B cell (primary cell): ENCODE measurements at regions not wholly inside any gene's neighbourhood (a gene's known extent, or its start where the extent isn't known, plus 50 kb on each side); places are given as distances from the start of the nearest gene placed in this dataset.

Experiments used
- ATAC-seq: fragments of 200-7000 bp; cut with Tn5 transposase; one replicate; pipeline ENCODE4 v1.10.0; 2021; ENCODE audit warnings: low read depth, mild to moderate bottlenecking, moderate number of reproducible peaks, moderate library complexity
- CTCF ChIA-PET: fragments of 350-600 bp; sonication (Branson Sonifier 250); formaldehyde crosslinking; loops from one replicate; lab custom pipeline; 2021; ENCODE audit warnings: antibody characterized with exemption, inconsistent platforms; lab: Charles Lee
- POLR2A ChIA-PET: fragments of 350-600 bp; sonication (Branson Sonifier 250); formaldehyde crosslinking; loops from one replicate; lab custom pipeline; 2021; ENCODE audit warnings: antibody characterized with exemption; lab: Charles Lee
- DNase-seq: peaks from one replicate; pipeline ENCODE4 v3.0.0; 2013
- H2AFZ ChIP-seq: 2 replicates; pipeline ENCODE4 v1.6.1; 2012; ENCODE audit warnings: mild to moderate bottlenecking, low read depth, low read length; ENCODE audit not compliant: insufficient read depth, poor library complexity, severe bottlenecking
- H3K27ac ChIP-seq, 2 donors: 1 replicate in 1 of 2; 2 replicates in 1 of 2; pipeline ENCODE4 v1.5.1; 2012 to 2013; ENCODE audit warnings: low read length in 2 of 2, mild to moderate bottlenecking in 2 of 2, moderate library complexity in 1 of 2
- H3K27me3 ChIP-seq, 4 experiments: fragments of 200-600 bp in 1 of 4; sonication (generic) in 1 of 4; replicated peaks in 1 of 4; 1 replicate in 2 of 4; 2 replicates in 2 of 4; pipeline versions ENCODE4 v1.6.1 to v1.7.0; 2013 to 2016; ENCODE audit warnings: low read length in 3 of 4, mild to moderate bottlenecking in 2 of 4, mixed read lengths in 1 of 4, moderate library complexity in 1 of 4; ENCODE audit not compliant: insufficient read depth in 4 of 4, control insufficient read depth in 3 of 4; ENCODE audit errors: control extremely low read depth in 1 of 4
- H3K36me3 ChIP-seq, 2 experiments: replicated peaks in 1 of 2; 1 replicate in 1 of 2; 2 replicates in 1 of 2; pipeline versions ENCODE4 v1.6.1 to v1.7.1; 2013; ENCODE audit warnings: low read length in 1 of 2; ENCODE audit not compliant: insufficient read depth in 2 of 2, control insufficient read depth in 1 of 2; ENCODE audit errors: control extremely low read depth in 1 of 2, extremely low read depth in 1 of 2
- H3K4me1 ChIP-seq, 2 donors: fragments of 200-600 bp in 1 of 2; sonication (generic) in 1 of 2; 1 replicate in 1 of 2; 2 replicates in 1 of 2; pipeline versions ENCODE4 v1.5.1 to v1.6.1; 2013 to 2017; ENCODE audit warnings: low read length in 2 of 2; ENCODE audit not compliant: control insufficient read depth in 2 of 2, insufficient read depth in 2 of 2
- H3K4me2 ChIP-seq: replicated peaks from 2 replicates; pipeline ENCODE3; 2012; ENCODE audit warnings: mild to moderate bottlenecking, low read depth, low read length; ENCODE audit not compliant: poor library complexity, severe bottlenecking
- H3K4me3 ChIP-seq, 5 experiments: fragments of 200-600 bp in 1 of 5; sonication (generic) in 1 of 5; 1 replicate in 3 of 5; 2 replicates in 2 of 5; pipeline versions ENCODE4 v1.5.1 to v1.7.0; 2011 to 2016; ENCODE audit warnings: low read length in 4 of 5, mild to moderate bottlenecking in 4 of 5, low read depth in 2 of 5, control low read depth in 1 of 5, moderate library complexity in 1 of 5; ENCODE audit not compliant: insufficient read depth in 1 of 5; ENCODE audit errors: control extremely low read depth in 1 of 5, extremely low read depth in 1 of 5
- H3K79me2 ChIP-seq: fragments of 200-600 bp; sonication (generic); one replicate; pipeline ENCODE4 v1.6.0; 2016; ENCODE audit warnings: low read length; ENCODE audit not compliant: control insufficient read depth, insufficient read depth
- H3K9ac ChIP-seq: fragments of 200-600 bp; sonication (generic); 2 replicates; pipeline ENCODE4 v1.6.1; 2017; ENCODE audit warnings: mild to moderate bottlenecking, low read length, moderate library complexity
- H3K9me3 ChIP-seq, 3 donors: one replicate each; pipeline versions ENCODE4 v1.6.1 to v1.7.1; 2013; ENCODE audit warnings: low read length in 2 of 3; ENCODE audit not compliant: control insufficient read depth in 2 of 3, insufficient read depth in 1 of 3; ENCODE audit errors: control extremely low read depth in 1 of 3
- H4K20me1 ChIP-seq: 2 replicates; pipeline ENCODE4 v1.6.0; 2012; ENCODE audit warnings: mild to moderate bottlenecking, low read length; ENCODE audit not compliant: insufficient read depth, control insufficient read depth, poor library complexity, severe bottlenecking
- H3K27ac Mint-ChIP-seq: one replicate; pipeline ENCODE4 v1.8.0; 2021; ENCODE audit warnings: mixed read lengths
- H3K27me3 Mint-ChIP-seq: one replicate; pipeline ENCODE4 v1.8.0; 2021; ENCODE audit warnings: mixed read lengths
- H3K4me1 Mint-ChIP-seq: one replicate; pipeline ENCODE4 v1.8.0; 2021; ENCODE audit warnings: mixed read lengths
- H3K4me3 Mint-ChIP-seq: one replicate; pipeline ENCODE4 v1.8.0; 2021; ENCODE audit warnings: mixed read lengths
- H3K9me3 Mint-ChIP-seq: one replicate; pipeline ENCODE4 v1.8.0; 2022; ENCODE audit warnings: mixed read lengths; ENCODE audit not compliant: insufficient read depth
- CTCF ChIP-seq: fragments of 200-600 bp; IDR thresholded peaks from one replicate; pipeline ENCODE4 v1.8.0; 2022; ENCODE audit warnings: antibody characterized with exemption, mild to moderate bottlenecking
- EZH2 ChIP-seq: IDR thresholded peaks from 2 replicates; pipeline ENCODE4 v1.6.1; 2012; ENCODE audit warnings: borderline replicate concordance, low read depth, mild to moderate bottlenecking, moderate library complexity, low read length; ENCODE audit not compliant: insufficient read depth, poor library complexity, severe bottlenecking
- WGBS: methylation state at CpG from one replicate; pipeline ENCODE4 v1.1.5; 2013; ENCODE audit warnings: missing lambda C conversion rate; ENCODE audit not compliant: insufficient coverage; 5-methylcytosine and 5-hydroxymethylcytosine counted together
- intact Hi-C: fragments of 100-400 bp; cut with micrococcal nuclease; formaldehyde crosslinking; loops from one replicate; pipeline ENCODE4 v1.10.0; 2022

- POLR2A ChIA-PET, result no interaction called here
- H3K4me1 Mint-ChIP-seq, result no peaks in the 10 kb centered on the region
Measured at GRCh38 chr12:78636231-78636855, 228.2 kb upstream of the SYT1 start.

More at GRCh38 chr12:78636231-78636855, 228.2 kb upstream of the SYT1 start:
- no peak for ATAC-seq
- H3K27ac ChIP-seq, result no peak overlapping the region
- no peak overlapping the region for H2AFZ ChIP-seq
- Mint-ChIP-seq H3K27me3 (no peaks in the 10 kb centered on the region), H3K9me3 (peaks cover 2% of the 10 kb centered on the region), H3K27ac (no peak overlapping the region), H3K4me3 (no peak overlapping the region)
- H3K36me3 ChIP-seq, result no peaks in the 10 kb centered on the region
- H3K9ac ChIP-seq, result no peak overlapping the region
- no peaks in the 10 kb centered on the region for H3K4me1 ChIP-seq
- no peak for DNase-seq
- no peaks in the 10 kb centered on the region for H4K20me1 ChIP-seq
- peaks cover 0 to under 1% (median 0%) of the 10 kb centered on the region in 3 donors for H3K9me3 ChIP-seq
- WGBS, result 43% methylated on average over 1 of the region's 4 CpGs
- intact Hi-C loops, result no loop called here
- H3K4me3 ChIP-seq, result no peak overlapping the region
- H3K4me2 ChIP-seq, result no peak overlapping the region
- no peaks in the 10 kb centered on the region for H3K79me2 ChIP-seq
- CTCF ChIA-PET, result no interaction called here
- TF ChIP-seq CTCF, result no peak
- no peak for TF ChIP-seq EZH2
- H3K27me3 ChIP-seq, result no peaks in the 10 kb centered on the region
